ENCODE measurements at regions not wholly inside any gene's neighbourhood (a gene's known extent, or its start where the extent isn't known, plus 50 kb on each side); places are given as distances from the start of the nearest gene placed in this dataset.

- Histone ChIP-seq H3K27me3 (no peaks in the 10 kb centered on the region), H3K9ac (no peak overlapping the region), H3K4me2 (no peak overlapping the region), H4K20me1 (no peaks in the 10 kb centered on the region), H3K36me3 (no peaks in the 10 kb centered on the region), H3K9me3 (replicated peaks in 1 of 11) (peaks cover 9 to 18% (median 14%) of the 10 kb centered on the region in 11 experiments; a peak in 19 of 22 replicates), H3K4me1 (no peaks in the 10 kb centered on the region), H3K27ac (no peak overlapping the region), H3K4me3 (no peak overlapping the region)
- no peak for TF ChIP-seq Cebpa-rat (IDR thresholded peaks at IDR 0.05)
Observed at GRCh38 chr20:12413116-12413515, 495.4 kb downstream of the BTBD3 start.

- no peaks in the 10 kb centered on the region for H3K4me1 ChIP-seq
- H3K36me3 ChIP-seq, result no peaks in the 10 kb centered on the region
- TF ChIP-seq Cebpa-rat (IDR thresholded peaks at IDR 0.05), result no peak
- no peak overlapping the region for H3K27ac ChIP-seq
- no peak overlapping the region for H3K4me3 ChIP-seq
- no peak overlapping the region for H3K9ac ChIP-seq
- H3K9me3 ChIP-seq (replicated peaks in 1 of 11), result peaks cover 0 to 3% (median 0%) of the 10 kb centered on the region in 11 experiments; a peak in 6 of 22 replicates
- no peaks in the 10 kb centered on the region for H4K20me1 ChIP-seq
- H3K27me3 ChIP-seq, result no peaks in the 10 kb centered on the region
- H3K4me2 ChIP-seq, result no peak overlapping the region
Observed at GRCh38 chr20:12414446-12415274, 497.0 kb downstream of the BTBD3 start.

GRCh38 chr20:12416281-12416680, 498.6 kb downstream of the BTBD3 start:
- H3K4me3 ChIP-seq, result no peak overlapping the region
- H3K9ac ChIP-seq, result no peak overlapping the region
- no peak overlapping the region for H3K4me2 ChIP-seq
- no peaks in the 10 kb centered on the region for H3K27me3 ChIP-seq
- H3K9me3 ChIP-seq (replicated peaks in 1 of 11), result no peaks in the 10 kb centered on the region
- no peak overlapping the region for H3K27ac ChIP-seq
- H3K4me1 ChIP-seq, result no peaks in the 10 kb centered on the region
- TF ChIP-seq Cebpa-rat (IDR thresholded peaks at IDR 0.05), result no peak
- no peaks in the 10 kb centered on the region for H4K20me1 ChIP-seq
- H3K36me3 ChIP-seq, result no peaks in the 10 kb centered on the region

DNA sequence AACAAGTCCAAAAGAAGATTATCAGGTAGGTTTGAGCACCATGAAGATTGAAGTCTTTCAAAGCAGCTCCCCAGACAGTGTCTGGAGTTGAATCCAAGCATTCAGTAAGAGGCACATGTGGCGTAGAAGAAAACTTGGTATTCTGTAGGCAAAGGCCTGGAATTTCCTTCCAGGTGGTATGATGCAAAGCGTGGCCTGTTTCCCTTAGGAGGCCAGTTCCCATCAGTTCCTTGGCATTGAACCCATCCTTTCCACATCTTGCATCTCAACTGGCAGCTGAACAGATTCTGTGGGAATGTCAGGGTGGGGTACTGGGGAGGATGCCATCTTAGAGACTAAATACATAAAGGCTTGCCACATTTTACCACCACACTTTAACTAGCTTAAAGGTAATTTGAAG, 516.0 kb downstream of the BTBD3 start:
- H3K9me3 ChIP-seq (replicated peaks in 1 of 11), result no peaks in the 10 kb centered on the region
- no peak for TF ChIP-seq Cebpa-rat (IDR thresholded peaks at IDR 0.05)
- no peak overlapping the region for H3K27ac ChIP-seq
- H3K4me3 ChIP-seq, result no peak overlapping the region
- no peaks in the 10 kb centered on the region for H4K20me1 ChIP-seq
- no peaks in the 10 kb centered on the region for H3K36me3 ChIP-seq
- no peak overlapping the region for H3K4me2 ChIP-seq
- H3K9ac ChIP-seq, result no peak overlapping the region
- no peaks in the 10 kb centered on the region for H3K27me3 ChIP-seq
- H3K4me1 ChIP-seq, result no peaks in the 10 kb centered on the region

DNA sequence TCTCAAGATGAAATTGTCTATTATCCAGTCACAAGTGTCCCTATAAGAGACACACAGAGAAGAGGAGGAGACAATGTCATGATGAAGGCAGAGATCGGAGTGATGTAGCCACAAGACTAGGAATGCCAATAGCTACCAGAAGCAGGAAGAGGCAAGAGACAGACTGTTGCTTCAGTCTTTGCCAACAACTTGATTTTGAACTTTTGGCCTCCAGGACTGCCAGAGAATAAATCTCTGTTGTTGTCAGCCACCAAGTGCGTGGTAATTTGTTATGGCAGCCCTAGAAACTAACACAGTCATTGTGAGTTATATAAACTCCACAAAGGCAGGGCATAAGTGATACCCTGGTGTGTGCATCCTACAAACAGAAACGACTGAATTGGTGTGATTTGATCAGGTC, 517.0 kb downstream of the BTBD3 start:
- H3K4me3 ChIP-seq, result no peak overlapping the region
- H3K9ac ChIP-seq, result no peak overlapping the region
- no peak for TF ChIP-seq Cebpa-rat (IDR thresholded peaks at IDR 0.05)
- H3K36me3 ChIP-seq, result no peaks in the 10 kb centered on the region
- no peaks in the 10 kb centered on the region for H3K4me1 ChIP-seq
- no peak overlapping the region for H3K27ac ChIP-seq
- no peak overlapping the region for H3K4me2 ChIP-seq
- H3K9me3 ChIP-seq (replicated peaks in 1 of 11), result no peaks in the 10 kb centered on the region
- H3K27me3 ChIP-seq, result no peaks in the 10 kb centered on the region
- H4K20me1 ChIP-seq, result no peaks in the 10 kb centered on the region

GRCh38 chr20:12435268-12435667, 517.6 kb downstream of the BTBD3 start:
- Histone ChIP-seq H3K27ac (no peak overlapping the region), H4K20me1 (no peaks in the 10 kb centered on the region), H3K27me3 (no peaks in the 10 kb centered on the region), H3K9ac (no peak overlapping the region), H3K4me2 (no peak overlapping the region), H3K36me3 (no peaks in the 10 kb centered on the region), H3K9me3 (replicated peaks in 1 of 11) (no peaks in the 10 kb centered on the region), H3K4me3 (no peak overlapping the region), H3K4me1 (no peaks in the 10 kb centered on the region)
- TF ChIP-seq Cebpa-rat (IDR thresholded peaks at IDR 0.05), result no peak

GRCh38 chr20:12453711-12454110, 536.0 kb downstream of the BTBD3 start:
- no peak overlapping the region for H3K4me3 ChIP-seq
- no peaks in the 10 kb centered on the region for H3K4me1 ChIP-seq
- H3K4me2 ChIP-seq, result no peak overlapping the region
- no peak for TF ChIP-seq Cebpa-rat (IDR thresholded peaks at IDR 0.05)
- H3K36me3 ChIP-seq, result no peaks in the 10 kb centered on the region
- no peaks in the 10 kb centered on the region for H4K20me1 ChIP-seq
- no peak overlapping the region for H3K27ac ChIP-seq
- no peak overlapping the region for H3K9ac ChIP-seq
- H3K27me3 ChIP-seq, result no peaks in the 10 kb centered on the region
- H3K9me3 ChIP-seq (replicated peaks in 1 of 11), result peaks cover 23 to 30% (median 28%) of the 10 kb centered on the region in 11 experiments

GRCh38 chr20:12455148-12455547, 537.5 kb downstream of the BTBD3 start:
- no peak for TF ChIP-seq Cebpa-rat (IDR thresholded peaks at IDR 0.05)
- no peaks in the 10 kb centered on the region for H4K20me1 ChIP-seq
- H3K27me3 ChIP-seq, result no peaks in the 10 kb centered on the region
- H3K9ac ChIP-seq, result no peak overlapping the region
- no peak overlapping the region for H3K4me3 ChIP-seq
- H3K9me3 ChIP-seq (replicated peaks in 1 of 11), result peaks cover 13 to 16% (median 15%) of the 10 kb centered on the region in 11 experiments
- no peak overlapping the region for H3K4me2 ChIP-seq
- no peak overlapping the region for H3K27ac ChIP-seq
- no peaks in the 10 kb centered on the region for H3K36me3 ChIP-seq
- H3K4me1 ChIP-seq, result no peaks in the 10 kb centered on the region

DNA sequence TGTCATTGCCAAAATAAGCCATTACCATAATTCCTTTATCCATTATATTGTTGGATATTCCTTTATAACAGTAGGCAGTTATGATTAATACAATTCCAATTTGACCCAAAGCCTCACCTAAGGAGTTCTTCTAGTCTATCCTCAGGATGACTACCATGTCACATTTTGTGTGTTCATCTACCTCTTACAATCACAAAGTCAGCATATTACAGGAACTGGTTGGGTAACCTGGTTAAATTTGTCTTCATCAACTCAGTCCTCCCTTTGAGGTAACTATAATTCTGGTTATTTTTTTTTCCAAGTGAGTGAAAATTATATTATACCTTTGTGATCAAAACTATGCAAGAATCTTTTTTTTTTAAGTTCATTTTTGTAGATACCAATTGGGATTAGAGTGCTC, 540.5 kb downstream of the BTBD3 start:
- Histone ChIP-seq H3K27me3 (no peaks in the 10 kb centered on the region), H3K4me1 (no peaks in the 10 kb centered on the region), H4K20me1 (no peaks in the 10 kb centered on the region), H3K36me3 (no peaks in the 10 kb centered on the region), H3K27ac (no peak overlapping the region), H3K9me3 (replicated peaks in 1 of 11) (no peaks in the 10 kb centered on the region), H3K4me3 (no peak overlapping the region), H3K9ac (no peak overlapping the region), H3K4me2 (no peak overlapping the region)
- TF ChIP-seq Cebpa-rat (IDR thresholded peaks at IDR 0.05), result no peak

DNA sequence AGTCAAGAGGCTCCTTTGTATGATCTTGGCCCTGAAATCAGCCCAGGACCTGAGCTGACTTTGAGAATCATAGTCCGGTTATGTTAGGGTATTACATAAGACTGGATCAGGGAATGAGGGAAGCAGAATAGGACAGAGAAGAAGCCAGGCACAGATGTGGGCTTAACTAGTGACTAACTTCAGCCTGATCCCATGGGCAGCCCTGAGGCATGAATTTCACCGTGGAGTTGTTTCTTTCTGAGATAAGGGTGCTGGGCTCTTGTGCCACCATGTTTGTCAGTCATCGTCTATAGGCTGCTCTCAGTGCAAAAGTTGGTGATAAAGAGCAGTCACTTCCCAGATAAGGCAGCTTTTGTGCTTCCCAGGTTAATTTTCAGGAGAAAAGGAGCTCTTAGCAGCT, 544.7 kb upstream of the SPTLC3 start:
- Histone ChIP-seq H3K9me3 (replicated peaks in 1 of 11) (0 out of 22 replicates have a peak, but pooled peaks cover 0 to 5% (median 0%) of the 10 kb centered on the region in 11 experiments), H4K20me1 (no peaks in the 10 kb centered on the region), H3K9ac (no peak overlapping the region), H3K4me1 (no peaks in the 10 kb centered on the region), H3K27ac (no peak overlapping the region), H3K36me3 (no peaks in the 10 kb centered on the region), H3K4me2 (no peak overlapping the region), H3K4me3 (no peak overlapping the region), H3K27me3 (no peaks in the 10 kb centered on the region)
- no peak for TF ChIP-seq Cebpa-rat (IDR thresholded peaks at IDR 0.05)

Measured in BLaER1 treated with 17β-estradiol and CSF1 and Interleukin-3, amounts not matched to agents 10 nM and 100 nM (cell line).